ENCODE measurements at regions not wholly inside any gene's neighbourhood (a gene's known extent, or its start where the extent isn't known, plus 50 kb on each side); places are given as distances from the start of the nearest gene placed in this dataset.
A peak's percentile ranks its signal among the peaks of the same experiment; 100 is the strongest.

DNA sequence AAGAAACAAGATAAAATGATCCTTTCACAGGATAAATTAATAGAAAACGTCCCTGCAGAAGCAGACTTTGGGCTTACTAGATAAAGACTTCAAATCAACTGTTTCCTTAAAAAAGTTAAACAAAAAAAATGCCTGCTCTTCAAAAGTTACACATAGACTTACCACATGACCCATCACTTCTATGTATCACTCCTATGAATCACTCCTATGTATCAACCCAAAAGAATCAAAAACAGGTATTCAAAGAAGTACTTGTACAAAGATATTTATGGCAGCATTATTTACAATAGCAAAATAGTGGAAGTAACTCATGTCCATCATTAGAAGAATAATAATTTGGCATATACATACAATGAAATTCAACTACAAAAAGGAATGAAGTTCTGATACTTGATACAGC, 56.3 kb upstream of the PRDM9 start:
- TF ChIP-seq POLR2AphosphoS5 (IDR thresholded peaks at IDR 0.05; ENCODE audit: low read depth, low read length) = no peak
- TF ChIP-seq, protein P1, sequence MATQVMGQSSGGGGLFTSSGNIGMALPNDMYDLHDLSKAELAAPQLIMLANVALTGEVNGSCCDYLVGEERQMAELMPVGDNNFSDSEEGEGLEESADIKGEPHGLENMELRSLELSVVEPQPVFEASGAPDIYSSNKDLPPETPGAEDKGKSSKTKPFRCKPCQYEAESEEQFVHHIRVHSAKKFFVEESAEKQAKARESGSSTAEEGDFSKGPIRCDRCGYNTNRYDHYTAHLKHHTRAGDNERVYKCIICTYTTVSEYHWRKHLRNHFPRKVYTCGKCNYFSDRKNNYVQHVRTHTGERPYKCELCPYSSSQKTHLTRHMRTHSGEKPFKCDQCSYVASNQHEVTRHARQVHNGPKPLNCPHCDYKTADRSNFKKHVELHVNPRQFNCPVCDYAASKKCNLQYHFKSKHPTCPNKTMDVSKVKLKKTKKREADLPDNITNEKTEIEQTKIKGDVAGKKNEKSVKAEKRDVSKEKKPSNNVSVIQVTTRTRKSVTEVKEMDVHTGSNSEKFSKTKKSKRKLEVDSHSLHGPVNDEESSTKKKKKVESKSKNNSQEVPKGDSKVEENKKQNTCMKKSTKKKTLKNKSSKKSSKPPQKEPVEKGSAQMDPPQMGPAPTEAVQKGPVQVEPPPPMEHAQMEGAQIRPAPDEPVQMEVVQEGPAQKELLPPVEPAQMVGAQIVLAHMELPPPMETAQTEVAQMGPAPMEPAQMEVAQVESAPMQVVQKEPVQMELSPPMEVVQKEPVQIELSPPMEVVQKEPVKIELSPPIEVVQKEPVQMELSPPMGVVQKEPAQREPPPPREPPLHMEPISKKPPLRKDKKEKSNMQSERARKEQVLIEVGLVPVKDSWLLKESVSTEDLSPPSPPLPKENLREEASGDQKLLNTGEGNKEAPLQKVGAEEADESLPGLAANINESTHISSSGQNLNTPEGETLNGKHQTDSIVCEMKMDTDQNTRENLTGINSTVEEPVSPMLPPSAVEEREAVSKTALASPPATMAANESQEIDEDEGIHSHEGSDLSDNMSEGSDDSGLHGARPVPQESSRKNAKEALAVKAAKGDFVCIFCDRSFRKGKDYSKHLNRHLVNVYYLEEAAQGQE (IDR thresholded peaks at IDR 0.05; ENCODE audit: insufficient read depth in 1 of 2, low read depth in 2 of 2, low read length in 2 of 2) = no peak
- no peak for TF ChIP-seq TAF1 (IDR thresholded peaks at IDR 0.05; ENCODE audit: borderline replicate concordance, insufficient read depth, low read length)
- TF ChIP-seq FOXP2 (optimal IDR thresholded peaks at IDR 0.05; ENCODE audit: borderline replicate concordance, extremely low read depth, extremely low read length, insufficient read depth) = no peak
- TF ChIP-seq SIN3A (IDR thresholded peaks at IDR 0.05; ENCODE audit: borderline replicate concordance, insufficient read depth, low read length) = no peak

DNA sequence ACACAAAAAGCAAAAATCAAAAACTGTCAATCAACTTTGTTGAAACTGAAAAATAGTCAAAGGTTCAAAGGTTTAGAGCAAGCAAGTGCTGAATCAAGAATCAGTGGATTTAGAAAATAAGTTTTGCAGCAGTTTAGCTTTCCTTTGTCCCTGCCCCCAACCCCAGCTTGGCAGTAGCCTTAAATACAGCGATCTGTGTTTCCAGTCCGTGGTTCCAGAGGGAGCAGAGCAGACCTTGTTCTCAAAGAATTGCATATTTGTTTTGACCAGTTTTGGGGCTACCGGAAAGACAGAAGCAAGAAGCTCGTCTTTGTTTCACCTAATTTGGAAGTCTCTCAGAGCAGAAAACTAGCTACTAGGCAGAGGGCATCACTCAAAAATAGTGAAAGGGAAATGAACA, 57.2 kb upstream of the PRDM9 start:
- TF ChIP-seq POLR2AphosphoS5 (IDR thresholded peaks at IDR 0.05; ENCODE audit: low read depth, low read length) (no peak), SIN3A (IDR thresholded peaks at IDR 0.05; ENCODE audit: borderline replicate concordance, insufficient read depth, low read length) (no peak), FOXP2 (optimal IDR thresholded peaks at IDR 0.05; ENCODE audit: borderline replicate concordance, extremely low read depth, extremely low read length, insufficient read depth) (no peak), TAF1 (IDR thresholded peaks at IDR 0.05; ENCODE audit: borderline replicate concordance, insufficient read depth, low read length) (no peak)
- TF ChIP-seq, protein P1 (IDR thresholded peaks at IDR 0.05; ENCODE audit: insufficient read depth in 1 of 2, low read depth in 2 of 2, low read length in 2 of 2) = no peak

DNA sequence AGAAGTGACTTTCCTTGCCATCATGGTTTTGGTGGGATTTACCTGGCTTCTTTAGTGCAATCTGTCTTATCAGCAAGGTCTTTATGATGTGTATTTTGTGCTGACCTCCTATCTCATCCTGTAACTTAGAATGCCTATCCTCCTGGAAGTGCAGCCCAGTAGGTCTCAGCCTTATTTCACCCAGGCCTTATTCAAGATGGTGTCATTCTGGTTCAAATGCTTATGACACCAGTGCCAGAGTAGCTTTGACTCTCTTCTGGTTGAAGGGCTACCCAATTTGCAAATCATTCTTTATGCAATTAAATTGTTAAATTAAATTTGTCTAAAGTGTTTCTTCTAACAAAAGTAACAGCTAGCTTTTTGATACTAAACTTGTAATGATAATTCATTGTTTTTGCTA, 58.8 kb upstream of the PRDM9 start:
- no peak for TF ChIP-seq FOXP2 (optimal IDR thresholded peaks at IDR 0.05; ENCODE audit: borderline replicate concordance, extremely low read depth, extremely low read length, insufficient read depth)
- TF ChIP-seq, protein P1 (IDR thresholded peaks at IDR 0.05; ENCODE audit: insufficient read depth in 1 of 2, low read depth in 2 of 2, low read length in 2 of 2) = no peak
- TF ChIP-seq SIN3A (IDR thresholded peaks at IDR 0.05; ENCODE audit: borderline replicate concordance, insufficient read depth, low read length) = no peak
- TF ChIP-seq POLR2AphosphoS5 (IDR thresholded peaks at IDR 0.05; ENCODE audit: low read depth, low read length) = no peak
- no peak for TF ChIP-seq TAF1 (IDR thresholded peaks at IDR 0.05; ENCODE audit: borderline replicate concordance, insufficient read depth, low read length)

DNA sequence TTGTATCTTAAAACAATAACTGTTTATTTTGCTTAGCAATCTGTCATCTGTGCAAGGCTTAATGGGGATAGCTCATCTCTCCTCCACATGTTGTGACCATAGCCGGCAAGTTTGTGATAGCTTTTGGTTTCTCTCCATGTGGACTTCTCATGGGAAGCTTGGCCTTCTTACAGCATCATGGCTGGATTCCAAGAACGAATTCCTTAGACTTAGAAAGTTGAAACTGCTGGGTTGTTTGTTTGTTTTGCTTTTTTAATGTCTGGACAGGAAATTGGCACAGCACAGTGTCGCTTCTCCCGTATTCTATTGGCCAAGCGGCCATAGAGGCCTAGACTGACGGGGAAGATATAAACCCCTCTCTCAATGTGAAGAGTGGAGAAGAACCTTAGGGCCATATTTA, 61.0 kb upstream of the PRDM9 start:
- TF ChIP-seq TAF1 (IDR thresholded peaks at IDR 0.05; ENCODE audit: borderline replicate concordance, insufficient read depth, low read length) = no peak
- no peak for TF ChIP-seq POLR2AphosphoS5 (IDR thresholded peaks at IDR 0.05; ENCODE audit: low read depth, low read length)
- no peak for TF ChIP-seq FOXP2 (optimal IDR thresholded peaks at IDR 0.05; ENCODE audit: borderline replicate concordance, extremely low read depth, extremely low read length, insufficient read depth)
- TF ChIP-seq, protein P1 (IDR thresholded peaks at IDR 0.05; ENCODE audit: insufficient read depth in 1 of 2, low read depth in 2 of 2, low read length in 2 of 2) = no peak
- 0 out of 2 replicates have a peak, but pooled peaks have one; percentile 15 for TF ChIP-seq SIN3A (IDR thresholded peaks at IDR 0.05; ENCODE audit: borderline replicate concordance, insufficient read depth, low read length)

DNA sequence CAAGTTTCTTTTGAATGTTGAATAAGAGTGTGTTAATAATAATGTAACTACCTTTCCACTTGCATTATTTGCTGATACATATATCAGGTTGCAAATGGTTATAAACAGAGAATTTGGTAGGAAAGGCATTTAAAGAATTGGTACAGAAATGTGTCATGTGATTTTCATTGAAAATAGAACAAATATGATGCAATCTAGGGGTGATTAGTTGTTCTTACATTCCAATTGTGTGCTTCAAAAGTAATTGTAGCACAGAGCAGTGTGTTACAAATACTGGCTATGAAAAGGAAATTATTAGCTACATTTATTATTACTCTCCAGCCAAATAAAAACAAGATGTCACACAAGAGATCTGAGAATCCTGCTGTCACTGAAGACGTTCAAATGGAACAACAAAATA, 61.8 kb upstream of the PRDM9 start:
- TF ChIP-seq, protein P1 (IDR thresholded peaks at IDR 0.05; ENCODE audit: insufficient read depth in 1 of 2, low read depth in 2 of 2, low read length in 2 of 2) = no peak
- TF ChIP-seq FOXP2 (optimal IDR thresholded peaks at IDR 0.05; ENCODE audit: borderline replicate concordance, extremely low read depth, extremely low read length, insufficient read depth) = no peak
- TF ChIP-seq SIN3A (IDR thresholded peaks at IDR 0.05; ENCODE audit: borderline replicate concordance, insufficient read depth, low read length) = no peak
- TF ChIP-seq TAF1 (IDR thresholded peaks at IDR 0.05; ENCODE audit: borderline replicate concordance, insufficient read depth, low read length) = no peak
- no peak for TF ChIP-seq POLR2AphosphoS5 (IDR thresholded peaks at IDR 0.05; ENCODE audit: low read depth, low read length)

All from PFSK-1 (cell line).